Glomerular visceral epithelial cell (primary cell): ENCODE measurements at regions not wholly inside any gene's neighbourhood (a gene's known extent, or its start where the extent isn't known, plus 50 kb on each side); places are given as distances from the start of the nearest gene placed in this dataset.
A peak's percentile ranks its signal among the peaks of the same experiment; 100 is the strongest.
"Not testable (repeated sequence)": the region's sequence is repeated elsewhere in the genome, so short reads cannot be mapped to it uniquely, and the experiment has no call there.

ENCODE experiments used
- DNase-seq: peaks from one replicate; pipeline ENCODE4 v3.0.0-alpha.2; 2016; ENCODE audit errors: extremely low spot score

DNA sequence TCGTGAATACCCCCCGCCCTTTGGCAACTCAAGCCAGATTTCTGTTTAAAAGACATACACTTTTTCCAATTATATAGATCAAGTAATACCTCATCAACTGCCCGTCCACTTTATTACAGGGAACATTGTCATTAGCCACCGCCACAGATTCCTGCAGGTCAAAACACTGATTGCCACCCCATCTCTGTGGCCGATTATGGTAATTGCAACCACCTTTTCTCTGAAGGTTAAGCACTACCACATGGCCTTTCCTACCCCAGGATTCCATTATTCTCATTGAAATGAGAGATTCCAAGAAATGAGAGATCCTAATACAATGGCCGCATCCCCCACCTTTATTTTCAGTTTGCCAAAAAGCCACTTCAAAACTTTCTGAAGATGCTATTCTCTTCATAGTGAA lies 478.8 kb upstream of the HSF2 start:
- no peak for DNase-seq

DNA sequence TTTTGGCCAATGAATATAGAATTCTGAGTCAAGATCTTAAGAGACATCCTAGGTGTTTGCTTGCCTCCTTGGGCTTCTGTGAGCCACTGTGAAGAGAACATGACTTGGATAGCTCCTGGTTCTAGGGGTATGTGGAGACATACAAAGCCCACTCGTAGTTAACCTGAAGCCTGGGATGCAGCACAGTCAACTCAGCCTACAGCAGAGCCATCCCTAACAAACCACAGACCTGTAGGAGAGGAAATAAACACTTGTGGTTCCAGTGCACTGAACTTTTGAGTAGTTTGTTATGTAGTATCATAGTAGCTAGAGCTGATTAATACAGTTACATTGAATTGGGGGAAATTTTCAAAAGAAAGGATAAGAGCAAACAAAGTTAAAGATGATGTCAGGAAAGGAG lies 474.4 kb upstream of the HSF2 start:
- DNase-seq = peak; percentile 4

DNA sequence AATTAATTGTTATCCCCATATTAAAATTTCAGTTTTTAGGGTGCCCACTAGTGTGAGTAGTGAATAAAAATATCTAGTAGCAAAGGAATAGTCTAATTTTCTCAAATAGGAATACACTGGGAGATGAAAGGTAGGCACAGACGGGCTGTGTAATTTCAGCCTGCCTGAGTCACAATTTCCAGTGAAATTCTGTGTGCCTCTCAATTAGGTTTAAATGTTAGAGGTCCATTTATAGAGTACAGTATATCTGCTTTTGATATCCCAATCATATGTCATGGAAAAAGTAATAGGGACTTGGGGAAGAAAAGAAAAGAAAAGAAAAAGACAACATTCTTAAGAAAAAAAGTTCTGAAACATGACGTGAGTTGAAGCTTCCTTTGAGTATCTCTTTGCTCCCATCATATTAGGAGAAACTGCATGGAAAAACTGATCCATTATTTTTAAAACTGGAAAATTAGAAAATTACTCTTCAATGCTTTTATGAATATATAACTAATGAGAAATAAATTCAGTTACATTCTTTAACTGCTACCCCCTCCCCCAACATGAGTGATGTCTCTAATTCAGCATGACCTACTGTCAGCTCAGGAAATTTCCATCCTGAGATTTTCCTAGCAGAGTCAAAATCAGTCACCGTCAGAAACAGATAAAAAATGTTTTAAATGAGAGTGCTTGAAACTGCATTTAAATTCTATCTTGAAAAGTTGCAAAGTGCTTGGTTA lies 473.8 kb upstream of the HSF2 start:
- DNase-seq = no peak

DNA sequence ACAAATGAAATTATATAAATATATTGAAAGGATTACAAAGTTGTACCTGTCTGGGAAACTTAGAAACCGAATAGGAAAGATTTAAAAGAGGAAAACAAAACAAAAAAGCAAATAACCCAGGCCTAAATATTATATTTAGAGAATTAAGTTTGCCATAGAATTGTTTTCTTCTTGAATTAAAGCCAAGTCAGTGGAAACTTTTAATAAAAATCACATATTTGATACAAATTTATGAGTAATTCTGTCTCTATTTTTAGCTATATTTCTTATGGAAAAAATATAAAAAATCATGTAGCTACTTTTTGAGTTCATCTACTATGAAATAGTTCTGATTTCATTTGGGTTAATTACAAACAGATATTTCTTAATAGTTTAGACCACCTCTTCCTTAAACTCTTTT lies 470.2 kb upstream of the HSF2 start:
- DNase-seq = no peak

DNA sequence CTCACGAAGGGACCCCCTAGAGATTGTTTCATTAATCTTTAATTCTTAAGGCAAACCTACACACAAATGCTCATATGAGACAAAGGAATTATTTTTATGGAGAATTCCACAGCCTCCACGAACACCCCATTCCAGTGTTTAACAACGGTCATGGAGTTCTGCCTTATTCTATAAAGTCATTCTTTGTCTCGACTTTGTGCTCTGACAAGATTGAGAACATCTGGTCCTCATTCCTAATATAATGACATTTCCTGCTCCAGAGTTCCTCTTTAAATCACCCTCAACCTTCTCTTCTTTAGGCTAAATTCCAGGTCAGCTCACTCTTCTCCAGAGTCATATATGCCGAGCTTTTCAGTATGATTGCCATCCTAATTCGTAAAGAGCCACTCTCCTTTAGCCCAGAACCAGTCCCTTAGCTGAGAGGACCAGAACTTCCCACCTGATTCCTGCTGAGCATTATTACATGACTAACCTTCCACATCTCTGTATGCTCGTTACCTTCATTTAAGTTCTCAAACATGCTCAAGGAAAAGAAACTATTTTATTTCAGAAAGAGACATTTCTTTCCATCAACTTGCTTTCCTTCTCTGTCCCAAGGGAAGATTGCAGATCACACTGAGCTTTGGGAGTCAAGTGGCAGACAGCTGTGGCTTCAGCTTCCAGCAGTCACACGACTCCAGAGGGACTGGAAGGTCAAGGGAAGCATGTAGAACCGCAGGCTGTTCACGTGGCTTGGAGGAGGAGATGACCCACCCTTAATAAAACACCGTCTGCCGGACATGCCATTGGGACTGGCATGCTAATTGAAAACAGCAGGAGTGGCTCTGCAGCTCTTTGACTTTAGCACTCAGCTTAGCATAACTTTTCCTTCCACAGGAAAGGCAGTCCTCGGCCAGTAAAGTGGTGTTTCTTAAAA lies 467.1 kb upstream of the HSF2 start:
- DNase-seq = peak; percentile 46

DNA sequence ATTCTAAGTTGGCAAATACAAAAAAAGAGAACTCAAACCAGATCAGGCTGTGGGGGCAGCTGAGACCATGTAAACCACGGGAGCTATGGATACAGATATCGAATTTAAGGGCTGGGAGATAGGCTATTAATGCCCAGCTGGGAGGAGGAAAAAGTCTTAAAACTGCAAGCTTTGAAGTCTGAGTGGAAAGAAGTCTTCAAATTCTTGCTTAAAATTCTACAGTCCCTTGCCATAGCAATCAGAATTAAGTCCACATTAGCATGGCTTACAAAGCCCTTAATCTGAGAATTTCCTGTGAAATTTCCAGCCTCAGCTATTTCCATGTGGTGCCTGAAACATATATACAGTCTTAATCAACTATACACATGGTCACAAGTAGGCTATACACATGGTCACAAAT lies 465.0 kb upstream of the HSF2 start:
- no peak for DNase-seq

DNA sequence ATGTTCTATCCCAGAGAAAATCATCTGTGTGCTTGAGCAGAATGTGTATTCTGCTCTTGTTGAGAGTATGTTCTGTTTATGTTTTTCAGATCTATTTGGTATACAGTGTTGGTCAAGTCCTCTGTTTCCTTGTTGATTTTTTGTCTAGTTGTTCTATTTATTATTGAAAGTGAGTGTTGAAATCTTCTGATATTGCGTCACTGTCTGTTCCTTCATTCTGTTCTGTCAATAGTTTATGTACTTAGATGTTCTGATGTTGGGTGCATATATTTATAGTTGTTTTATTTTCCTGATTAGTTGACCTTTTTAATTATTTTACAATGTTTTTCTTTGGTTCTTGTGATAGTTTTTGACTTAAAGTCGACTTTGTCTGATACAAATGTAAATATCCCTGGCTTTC lies 458.7 kb upstream of the HSF2 start:
- no peak for DNase-seq

DNA sequence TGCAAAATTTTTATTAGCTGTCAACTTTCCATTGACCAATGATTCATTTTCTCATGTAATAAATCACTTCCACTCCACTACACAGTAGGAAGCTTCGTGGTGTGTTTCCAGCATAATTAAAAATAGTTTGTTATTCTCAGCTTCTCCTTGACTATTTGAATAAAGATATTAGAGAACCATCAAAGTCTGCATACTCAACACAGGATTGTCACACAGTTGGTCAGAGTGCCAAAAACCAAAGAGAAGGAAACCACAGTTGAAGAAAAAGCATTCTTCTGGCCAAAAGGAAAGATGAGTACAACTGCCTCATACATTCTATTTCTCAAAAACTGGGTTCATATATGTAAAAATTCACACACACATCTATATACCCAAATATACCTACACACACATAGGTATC lies 455.1 kb upstream of the HSF2 start:
- DNase-seq = peak; percentile 5

DNA sequence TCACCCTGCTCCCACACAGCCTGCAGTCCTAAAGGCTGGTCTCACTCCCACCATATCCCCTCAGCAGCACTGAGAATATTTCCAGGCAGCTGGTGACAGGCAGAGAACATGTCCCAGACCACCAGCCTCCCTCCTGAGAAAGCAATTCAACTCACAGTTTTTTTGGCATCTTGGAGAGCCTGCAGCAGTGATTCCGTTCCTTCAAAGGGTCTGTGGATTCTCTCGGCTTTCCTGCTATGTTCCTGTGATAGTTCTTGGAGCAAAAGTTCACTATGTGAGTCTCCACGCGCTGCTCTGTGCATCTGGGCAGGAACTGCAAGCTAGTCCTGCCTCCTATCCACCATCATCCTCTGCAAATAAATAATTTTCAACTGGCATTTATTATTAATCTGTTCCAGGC lies 448.3 kb upstream of the HSF2 start:
- DNase-seq = no peak

DNA sequence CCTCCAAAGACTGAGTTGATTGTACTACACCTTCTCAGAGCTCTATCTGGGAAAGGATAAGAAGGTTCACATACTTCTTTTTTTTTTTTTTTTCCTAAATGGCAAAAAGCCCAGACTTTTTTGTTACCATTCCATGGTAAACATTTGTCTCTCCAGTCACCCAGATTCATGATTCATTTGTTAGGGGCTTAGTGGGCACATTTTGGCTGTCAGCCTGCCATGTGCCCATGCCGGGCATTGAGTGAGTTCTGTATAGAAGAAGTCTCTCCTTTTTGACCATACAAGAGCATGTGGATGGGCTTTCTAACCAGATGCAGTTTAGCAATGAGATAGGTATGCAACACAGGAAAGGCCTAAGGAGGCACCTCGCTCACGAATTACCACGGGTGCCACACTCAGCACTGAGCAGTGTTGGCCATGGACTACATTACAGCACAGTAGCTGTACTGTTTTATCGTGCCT lies 447.5 kb upstream of the HSF2 start:
- DNase-seq = peak; percentile 78

DNA sequence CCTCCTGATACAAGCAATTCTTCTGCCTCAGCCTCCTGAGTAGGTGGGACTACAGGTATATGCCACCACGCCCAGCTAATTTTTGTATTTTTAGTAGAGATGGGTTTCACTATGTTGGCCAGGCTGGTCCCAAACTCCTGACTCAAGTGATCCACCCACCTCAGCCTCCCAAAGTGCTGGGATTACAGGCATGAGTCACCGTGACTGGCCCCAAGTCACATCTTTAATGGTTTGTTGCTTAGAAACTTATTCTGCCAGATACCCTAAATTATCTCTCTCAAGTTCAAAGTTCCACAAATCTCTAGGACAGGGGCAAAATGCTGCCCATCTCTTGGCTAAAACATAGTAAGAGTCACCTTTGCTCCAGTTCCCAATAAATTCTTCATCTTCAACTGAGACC lies 444.1 kb upstream of the HSF2 start:
- DNase-seq = not testable (repeated sequence)

DNA sequence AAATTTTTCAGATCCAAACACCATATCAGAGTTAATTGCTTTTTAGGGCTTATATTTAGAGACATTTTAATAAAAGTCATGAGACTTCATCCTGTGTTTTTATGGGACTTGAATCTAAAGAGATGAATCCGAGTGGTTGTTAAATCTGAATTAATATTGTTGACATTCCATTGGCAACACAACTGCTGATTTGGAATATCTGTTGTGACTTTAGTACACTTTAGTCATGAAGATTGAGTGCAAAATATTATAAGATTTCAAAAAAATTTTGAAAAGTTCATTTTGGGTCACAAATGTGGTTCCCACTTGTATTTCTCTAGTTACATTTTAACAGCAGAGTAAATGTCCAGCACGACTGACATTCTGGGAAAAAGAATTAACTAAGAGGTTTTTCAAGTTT lies 442.7 kb upstream of the HSF2 start:
- no peak for DNase-seq

DNA sequence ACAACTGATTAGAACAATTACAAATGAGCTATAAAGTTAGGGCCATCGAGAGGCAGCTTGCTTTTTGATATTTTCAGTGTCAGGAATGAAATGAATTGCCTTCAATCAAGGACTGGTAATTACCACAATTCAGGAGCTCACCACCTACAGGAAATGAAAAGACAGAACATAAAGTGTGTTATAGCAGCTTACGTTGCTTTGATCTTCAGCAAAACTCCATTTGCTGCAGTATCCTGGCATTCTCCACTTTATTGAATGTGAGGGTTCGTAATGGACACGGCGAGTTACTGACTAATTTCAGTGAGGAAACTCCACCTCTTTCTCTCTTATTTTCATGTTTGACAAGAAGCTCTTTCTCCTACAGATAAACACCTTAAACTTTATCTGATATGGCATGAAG lies 440.0 kb upstream of the HSF2 start:
- DNase-seq = no peak

DNA sequence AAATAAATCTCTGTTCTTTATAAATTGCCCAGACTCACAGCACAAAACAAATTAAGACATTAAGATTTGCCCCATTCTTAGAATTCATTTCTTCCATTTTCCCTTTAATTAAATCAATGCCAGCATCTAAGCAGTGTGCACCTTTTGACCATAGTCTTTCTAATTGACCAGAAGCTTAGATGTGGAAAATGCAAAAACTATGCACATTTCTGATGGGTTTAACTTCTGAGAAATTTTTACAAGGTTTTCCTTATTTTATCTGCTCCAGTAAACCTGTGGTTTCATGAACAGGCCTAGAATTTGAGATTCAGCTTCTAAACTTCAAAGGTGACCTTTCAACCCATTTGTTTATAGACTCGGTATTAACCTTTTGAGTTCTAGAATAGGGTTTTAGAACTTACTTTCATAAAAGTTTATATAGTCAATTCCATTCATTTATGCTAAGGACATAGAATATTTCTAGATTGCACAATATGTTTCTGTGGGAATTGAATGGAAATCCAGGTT lies 437.8 kb upstream of the HSF2 start:
- no peak for DNase-seq

DNA sequence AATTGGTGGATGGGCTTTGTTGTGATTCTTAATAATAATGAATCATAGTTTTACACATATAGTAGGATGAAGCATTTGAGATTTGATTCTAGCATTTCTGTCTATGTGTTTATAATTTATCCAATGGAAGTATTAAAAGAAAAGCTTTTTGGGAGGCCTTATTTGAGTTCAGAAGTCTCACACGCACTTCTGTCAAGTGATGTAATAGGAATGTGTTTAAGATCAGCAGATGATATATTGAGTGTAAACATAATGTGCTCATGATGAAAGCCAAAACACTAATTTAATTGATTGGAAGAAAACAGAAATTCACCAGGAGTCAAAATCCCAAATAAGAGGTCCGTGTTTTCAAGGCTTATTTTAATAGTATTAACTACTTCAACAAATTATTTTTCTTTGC lies 435.6 kb upstream of the HSF2 start:
- no peak for DNase-seq

DNA sequence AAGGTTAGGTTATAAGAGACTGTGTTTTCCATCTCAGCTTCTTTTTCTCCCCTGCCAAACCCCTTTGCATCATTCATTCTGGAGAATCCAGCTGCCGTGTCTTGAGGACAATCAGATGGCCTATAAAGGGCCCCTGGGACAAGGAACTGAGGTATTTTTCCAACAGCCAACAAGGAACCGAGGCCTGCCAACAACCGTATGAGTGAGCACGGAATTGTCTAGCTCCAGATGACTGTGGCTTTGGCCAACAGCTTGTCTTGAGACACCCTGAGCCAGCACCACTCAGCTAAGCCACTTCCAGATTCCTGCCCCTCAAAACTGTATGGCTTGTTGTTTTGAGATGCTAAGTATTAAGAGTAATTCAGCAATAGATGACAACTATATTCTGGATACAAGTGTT lies 433.7 kb upstream of the HSF2 start:
- no peak for DNase-seq

DNA sequence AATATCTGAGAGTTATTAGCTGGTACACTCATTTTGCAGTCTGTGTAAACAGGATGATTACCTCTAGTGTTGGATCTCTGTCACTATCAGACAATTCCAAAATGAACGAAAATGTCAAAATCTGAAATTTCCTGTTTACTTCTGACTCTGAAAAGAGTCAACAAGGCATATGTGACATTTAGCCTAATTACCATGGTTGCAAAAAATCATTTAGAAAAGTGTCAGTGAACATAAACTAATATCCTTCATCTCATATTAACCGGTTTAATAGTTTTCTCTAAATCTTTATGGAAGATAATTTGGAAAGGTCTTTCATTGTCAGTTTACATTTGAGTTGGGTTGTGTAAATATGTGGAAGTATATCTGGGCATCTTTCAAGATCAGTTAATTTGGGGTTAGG lies 431.8 kb upstream of the HSF2 start:
- DNase-seq = no peak

DNA sequence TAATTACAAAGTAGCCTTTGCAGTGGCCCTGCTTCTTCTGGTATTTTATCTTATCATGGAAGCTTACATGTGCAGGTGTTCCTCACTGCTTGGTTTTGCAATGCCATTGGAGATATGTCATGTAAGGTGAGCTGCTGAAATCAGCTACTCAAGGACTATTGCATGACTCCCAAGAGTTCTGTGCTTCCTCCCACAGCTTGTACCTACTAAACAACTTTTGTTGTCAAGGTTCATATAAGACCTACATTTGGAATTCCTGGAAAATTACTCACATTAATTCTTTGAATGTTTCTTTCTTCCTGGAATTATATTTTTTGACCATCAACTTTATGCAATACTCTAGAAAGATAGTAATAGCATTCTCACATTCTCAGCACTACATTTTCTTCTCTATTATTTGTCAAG lies 427.5 kb upstream of the HSF2 start:
- peak; percentile 9 for DNase-seq

DNA sequence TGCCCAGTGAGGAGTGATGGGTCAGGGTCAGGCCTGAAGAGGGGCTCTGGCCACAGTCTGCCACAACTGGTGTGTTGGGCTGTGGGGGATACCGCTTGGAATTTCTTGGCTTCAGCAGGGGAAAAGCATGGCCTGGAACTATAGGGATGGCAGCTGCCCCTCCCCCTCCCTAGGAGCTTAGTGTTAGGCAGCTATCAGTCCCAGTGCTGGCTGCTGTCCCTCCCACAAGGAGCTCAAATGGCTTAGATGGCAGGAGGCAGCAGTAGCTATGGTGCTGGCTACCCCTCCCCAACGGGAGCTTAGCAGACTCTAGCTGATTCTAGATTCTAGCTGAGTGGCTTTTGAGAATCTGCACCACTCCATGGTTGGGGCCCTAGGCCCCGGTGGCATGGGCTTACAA lies 414.5 kb upstream of the HSF2 start:
- DNase-seq = no peak

DNA sequence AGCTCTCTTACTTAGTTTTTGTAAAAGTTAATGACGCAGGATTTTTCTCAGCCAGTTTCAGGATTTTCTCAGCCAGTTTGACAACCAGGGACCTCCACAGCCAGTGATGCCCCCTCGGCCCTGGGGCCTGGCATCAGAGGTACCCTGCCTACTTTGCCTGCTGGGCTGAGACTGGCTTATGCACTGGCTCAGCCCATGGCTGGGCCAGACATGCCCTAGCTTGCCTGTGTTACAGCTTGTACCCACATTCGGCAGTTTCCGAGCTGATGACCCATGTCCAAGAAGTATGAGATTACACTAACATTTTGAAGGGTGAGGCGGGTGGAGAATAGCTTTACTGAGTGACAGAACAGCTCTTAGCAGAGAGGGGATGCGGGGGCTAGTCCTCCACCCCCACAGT lies 406.1 kb upstream of the HSF2 start:
- no peak for DNase-seq

DNA sequence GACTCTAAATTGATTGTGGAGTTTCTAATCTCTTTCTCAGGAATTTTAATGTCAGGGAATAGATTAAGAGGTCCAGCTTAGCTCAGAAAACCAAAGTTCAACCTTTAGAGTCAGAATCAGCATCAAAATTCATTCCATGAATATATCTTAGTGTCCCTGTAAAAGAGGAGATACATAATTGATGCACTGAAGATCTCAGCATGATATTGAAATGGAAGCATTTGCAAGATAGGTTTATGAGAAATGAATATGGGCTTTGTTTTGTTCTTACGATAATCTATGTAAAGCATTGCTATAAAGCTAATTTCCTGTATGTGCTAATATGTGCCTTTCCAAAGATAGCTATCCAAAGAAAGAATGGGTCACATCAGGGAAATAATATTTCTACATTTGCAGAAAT lies 404.5 kb upstream of the HSF2 start:
- DNase-seq = no peak

DNA sequence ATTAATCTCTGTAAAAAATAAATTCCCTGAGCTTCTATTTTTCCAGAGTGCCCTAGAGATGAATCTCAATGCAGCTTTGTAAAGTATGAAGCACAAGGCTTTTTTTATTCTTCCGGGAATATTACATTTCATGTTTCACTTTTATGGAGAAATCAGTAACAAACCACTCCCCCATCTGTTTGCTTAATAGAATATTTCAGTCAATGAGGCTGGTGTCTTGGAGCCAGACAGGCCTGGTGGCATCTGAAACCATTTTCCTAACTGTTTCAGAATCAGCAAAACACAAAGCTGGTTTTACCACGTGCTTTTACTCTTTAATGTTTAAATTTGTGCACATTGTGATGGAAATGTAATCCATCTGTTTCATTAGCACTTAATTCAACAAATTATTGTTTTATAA lies 400.8 kb upstream of the HSF2 start:
- DNase-seq = no peak

DNA sequence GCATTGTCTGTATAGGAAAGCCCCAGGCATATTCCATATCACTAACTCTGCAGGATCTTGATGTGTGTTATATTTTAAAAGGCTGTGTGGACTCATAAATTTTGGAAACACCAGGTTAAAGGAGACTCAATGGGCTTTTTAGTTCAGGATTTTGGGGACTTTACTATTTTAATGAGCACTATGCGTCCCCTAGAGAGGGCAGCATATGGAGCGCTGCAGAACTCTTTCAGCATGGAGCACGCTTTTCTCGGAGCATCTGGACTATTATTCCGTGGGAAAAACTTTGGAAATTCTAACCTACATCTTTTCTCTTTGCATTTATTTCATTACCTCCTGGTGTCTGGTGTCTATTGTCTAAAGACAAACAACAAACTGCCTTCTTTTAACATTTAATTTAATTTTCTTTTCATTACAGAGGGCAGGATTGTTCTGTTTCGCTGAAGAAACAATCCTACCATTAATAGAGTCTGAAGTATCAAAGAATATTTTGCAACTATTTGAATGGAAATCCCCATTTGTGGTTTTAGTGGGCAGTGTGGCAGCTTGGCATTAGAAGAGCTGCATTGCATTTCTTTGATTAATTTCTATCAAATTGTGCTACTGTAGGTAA lies 399.9 kb upstream of the HSF2 start:
- no peak for DNase-seq
